Common myeloid progenitor, CD34-positive (primary cell): ENCODE measurements at regions not wholly inside any gene's neighbourhood (a gene's known extent, or its start where the extent isn't known, plus 50 kb on each side); places are given as distances from the start of the nearest gene placed in this dataset.
A peak's percentile ranks its signal among the peaks of the same experiment; 100 is the strongest.

Experiments
- CTCF ChIA-PET: fragments of 350-600 bp; sonication (Branson Sonifier 250); formaldehyde crosslinking; loops from one replicate; lab custom pipeline; 2021; ENCODE audit warnings: antibody characterized with exemption; lab: Charles Lee
- POLR2A ChIA-PET: fragments of 350-600 bp; sonication (Branson Sonifier 250); formaldehyde crosslinking; loops from one replicate; lab custom pipeline; 2021; ENCODE audit warnings: antibody characterized with exemption; lab: Charles Lee
- DNase-seq, 3 donors: peaks; one replicate each; pipeline versions ENCODE4 v3.0.0 to v3.0.0-alpha.2; 2013
- H3K27ac ChIP-seq, 2 experiments: 1 replicate in 1 of 2; 2 replicates in 1 of 2; pipeline ENCODE4 v1.7.0; 2013; ENCODE audit warnings: inconsistent platforms in 2 of 2, low read length in 2 of 2, mild to moderate bottlenecking in 2 of 2, low read depth in 1 of 2, moderate library complexity in 1 of 2; ENCODE audit not compliant: severe bottlenecking in 2 of 2, insufficient read depth in 1 of 2, poor library complexity in 1 of 2
- H3K27me3 ChIP-seq, 5 experiments: replicated peaks in 2 of 5; 1 replicate in 3 of 5; 2 replicates in 2 of 5; pipeline versions ENCODE4 v1.6.1 to v1.7.0; 2013; ENCODE audit warnings: low read length in 4 of 5, mild to moderate bottlenecking in 2 of 5, moderate library complexity in 2 of 5, inconsistent platforms in 1 of 5; ENCODE audit not compliant: insufficient read depth in 5 of 5, control insufficient read depth in 4 of 5
- H3K36me3 ChIP-seq, 4 experiments: 1 replicate in 2 of 4; 2 replicates in 2 of 4; pipeline versions ENCODE4 v1.6.1 to v1.7.0; 2013; ENCODE audit warnings: low read length in 3 of 4, control low read depth in 1 of 4, mild to moderate bottlenecking in 1 of 4; ENCODE audit not compliant: control insufficient read depth in 4 of 4, insufficient read depth in 4 of 4
- H3K4me1 ChIP-seq, 4 experiments: 1 replicate in 3 of 4; 2 replicates in 1 of 4; pipeline versions ENCODE4 v1.6.1 to v1.7.1; 2013; ENCODE audit warnings: low read length in 3 of 4, mild to moderate bottlenecking in 3 of 4, control low read depth in 1 of 4, inconsistent platforms in 1 of 4, moderate library complexity in 1 of 4; ENCODE audit not compliant: control insufficient read depth in 4 of 4, insufficient read depth in 4 of 4; ENCODE audit errors: control extremely low read depth in 1 of 4
- H3K4me3 ChIP-seq, 7 experiments: 1 replicate in 4 of 7; 2 replicates in 3 of 7; pipeline versions ENCODE4 v1.5.1 to v1.7.0; 2013; ENCODE audit warnings: mild to moderate bottlenecking in 7 of 7, low read length in 6 of 7, moderate library complexity in 6 of 7, inconsistent platforms in 2 of 7, low read depth in 2 of 7, control low read depth in 1 of 7; ENCODE audit not compliant: insufficient read depth in 4 of 7, control insufficient read depth in 1 of 7; ENCODE audit errors: extremely low read depth in 1 of 7
- H3K9me3 ChIP-seq, 5 experiments: 1 replicate in 4 of 5; 2 replicates in 1 of 5; pipeline versions ENCODE4 v1.6.1 to v1.7.1; 2013; ENCODE audit warnings: low read length in 4 of 5, mild to moderate bottlenecking in 2 of 5, inconsistent platforms in 1 of 5, low read depth in 1 of 5, moderate library complexity in 1 of 5; ENCODE audit not compliant: control insufficient read depth in 4 of 5, insufficient read depth in 2 of 5; ENCODE audit errors: control extremely low read depth in 1 of 5
- WGBS: methylation state at CpG from one replicate; pipeline ENCODE4 v1.1.5; 2013; ENCODE audit not compliant: insufficient coverage; 5-methylcytosine and 5-hydroxymethylcytosine counted together

GRCh38 chr15:49718234-49718633 is 97.4 kb downstream of the DTWD1 start:
- ChIA-PET CTCF (no interaction called here), POLR2A (interaction anchor here (0.6 to 1.0 kb wide), 2 partner anchors 12 to 336 kb away, joined by 3 read pairs; no protein-coding TSS in a partner anchor)
- Histone ChIP-seq H3K4me3 (peak overlapping the region in 1 of 7 experiments; percentile 24), H3K27ac (no peak overlapping the region), H3K9me3 (no peaks in the 10 kb centered on the region), H3K4me1 (peaks cover 4 to 36% (median 21%) of the 10 kb centered on the region in 4 experiments), H3K36me3 (no peaks in the 10 kb centered on the region), H3K27me3 (no peaks in the 10 kb centered on the region)
- no CpG with 5 or more reads among the region's 2 CpGs for WGBS
- DNase-seq, result peak in 2 of 3 donors; percentile 33 to 40

DNA sequence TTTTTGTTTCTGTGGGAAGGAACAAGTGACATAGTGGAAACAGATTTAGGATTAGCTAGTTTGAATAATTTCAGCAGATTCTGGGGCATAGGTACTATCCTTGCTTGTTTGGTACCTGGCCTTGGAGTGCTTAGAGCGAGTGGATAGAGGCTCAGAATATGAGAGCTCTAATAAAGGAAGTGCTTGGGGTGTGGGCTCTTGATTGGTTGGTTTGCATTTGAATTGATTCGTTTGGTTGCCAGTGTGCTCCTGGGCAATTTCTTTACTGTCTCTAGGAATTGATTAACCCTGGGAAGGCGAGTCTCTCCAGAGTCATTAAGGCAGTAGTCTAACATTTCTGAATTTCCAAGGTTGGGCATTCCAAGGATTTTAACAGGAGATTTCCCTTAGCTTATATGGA is 98.0 kb downstream of the DTWD1 start:
- Histone ChIP-seq H3K4me3 (no peak overlapping the region), H3K9me3 (no peaks in the 10 kb centered on the region), H3K27ac (no peak overlapping the region), H3K27me3 (no peaks in the 10 kb centered on the region), H3K4me1 (peaks cover 4 to 33% (median 21%) of the 10 kb centered on the region in 4 experiments), H3K36me3 (no peaks in the 10 kb centered on the region)
- CTCF ChIA-PET, result interaction anchor here (0.6 kb wide), 1 partner anchor 298 kb away, joined by 3 read pairs; no protein-coding TSS in a partner anchor
- POLR2A ChIA-PET, result interaction anchor here (0.6 to 1.0 kb wide), 2 partner anchors 9 to 12 kb away, joined by 3 to 8 read pairs; no protein-coding TSS in a partner anchor
- WGBS, result 96% methylated on average over 2 of the region's 3 CpGs
- DNase-seq, result no peak

GRCh38 chr15:49720261-49720660 is 99.4 kb downstream of the DTWD1 start:
- ChIA-PET CTCF (no interaction called here), POLR2A (no interaction called here)
- no peak overlapping the region for H3K27ac ChIP-seq
- H3K9me3 ChIP-seq, result peaks cover 0 to 4% (median 0%) of the 10 kb centered on the region in 5 experiments
- no peaks in the 10 kb centered on the region for H3K27me3 ChIP-seq
- no peak for DNase-seq
- H3K4me3 ChIP-seq, result no peak overlapping the region
- H3K36me3 ChIP-seq, result no peaks in the 10 kb centered on the region
- no CpG with 5 or more reads among the region's 3 CpGs for WGBS
- peaks cover 4 to 24% (median 13%) of the 10 kb centered on the region in 4 experiments for H3K4me1 ChIP-seq

DNA sequence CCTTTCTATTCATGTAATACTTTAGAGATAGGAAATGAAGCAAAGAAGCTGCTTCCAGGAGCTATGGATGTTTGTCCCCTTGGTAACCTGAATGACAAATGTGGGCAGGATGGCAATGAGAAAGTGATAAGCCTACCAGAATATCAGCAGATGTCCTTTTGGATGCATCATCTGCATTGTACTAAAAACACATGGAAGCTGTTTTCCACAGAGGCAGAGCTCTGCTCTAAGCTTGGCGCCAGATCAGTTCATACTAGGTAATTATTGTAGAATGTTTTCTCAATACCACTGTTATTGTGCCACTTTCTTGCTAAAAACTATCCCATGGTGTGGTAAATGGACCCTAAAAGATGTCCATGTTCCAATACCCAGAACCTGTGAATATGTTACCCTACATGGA is 100.2 kb downstream of the DTWD1 start:
- Histone ChIP-seq H3K9me3 (peaks cover 0 to 7% (median 0%) of the 10 kb centered on the region in 5 experiments), H3K4me3 (no peak overlapping the region), H3K27me3 (no peaks in the 10 kb centered on the region), H3K4me1 (peaks cover 2 to 18% (median 8%) of the 10 kb centered on the region in 4 experiments), H3K36me3 (no peaks in the 10 kb centered on the region), H3K27ac (no peak overlapping the region)
- ChIA-PET POLR2A (no interaction called here), CTCF (no interaction called here)
- no peak for DNase-seq
- WGBS, result no CpG with 5 or more reads among the region's 1 CpG

- H3K4me1 ChIP-seq, result peaks cover 2 to 18% (median 8%) of the 10 kb centered on the region in 4 experiments
- H3K27ac ChIP-seq, result no peak overlapping the region
- H3K9me3 ChIP-seq, result peaks cover 0 to 12% (median 0%) of the 10 kb centered on the region in 5 experiments
- no peaks in the 10 kb centered on the region for H3K27me3 ChIP-seq
- no peaks in the 10 kb centered on the region for H3K36me3 ChIP-seq
- H3K4me3 ChIP-seq, result no peak overlapping the region
- peak in 2 of 3 donors; percentile 28 to 38 for DNase-seq
- POLR2A ChIA-PET, result no interaction called here
- CTCF ChIA-PET, result no interaction called here
- no CpG with 5 or more reads among the region's 1 CpG for WGBS
Observed at GRCh38 chr15:49721621-49722020, 100.8 kb downstream of the DTWD1 start.

DNA sequence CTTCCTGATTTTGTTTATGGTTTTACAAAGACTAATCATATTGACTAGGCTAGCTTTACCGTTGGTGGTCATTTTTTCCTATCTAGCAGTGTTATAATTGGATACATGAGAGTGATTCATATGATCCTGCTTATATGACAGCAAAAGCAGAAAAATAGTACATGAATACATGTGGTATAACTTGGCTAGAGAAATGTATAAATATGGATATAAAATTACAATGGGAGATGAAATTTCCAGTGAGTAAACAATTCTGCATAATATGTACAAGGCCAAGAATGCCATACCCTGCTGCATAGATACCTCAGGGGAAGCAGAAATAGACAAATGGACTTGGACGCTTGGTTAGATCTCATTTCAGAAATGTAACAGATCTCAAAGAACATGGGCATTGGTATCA is 103.1 kb downstream of the DTWD1 start:
- Histone ChIP-seq H3K27me3 (no peaks in the 10 kb centered on the region), H3K4me1 (peaks cover 0 to 5% (median under 1%) of the 10 kb centered on the region in 4 experiments), H3K4me3 (no peak overlapping the region), H3K27ac (no peak overlapping the region), H3K9me3 (peaks cover 0 to 18% (median 5%) of the 10 kb centered on the region in 5 experiments), H3K36me3 (no peaks in the 10 kb centered on the region)
- CTCF ChIA-PET, result no interaction called here
- DNase-seq, result no peak
- POLR2A ChIA-PET, result no interaction called here
- 100% methylated on average over 1 of the region's 2 CpGs for WGBS

- Histone ChIP-seq H3K4me1 (no peaks in the 10 kb centered on the region), H3K4me3 (no peak overlapping the region), H3K36me3 (no peaks in the 10 kb centered on the region), H3K9me3 (peaks cover under 1 to 16% (median 3%) of the 10 kb centered on the region in 5 experiments), H3K27ac (no peak overlapping the region), H3K27me3 (no peaks in the 10 kb centered on the region)
- POLR2A ChIA-PET, result no interaction called here
- no peak for DNase-seq
- CTCF ChIA-PET, result no interaction called here
- WGBS, result 96% methylated on average over 4 of the region's 5 CpGs
Observed at GRCh38 chr15:49731187-49732099, 110.6 kb downstream of the DTWD1 start.
